GM18907 (cell line): ENCODE measurements at regions not wholly inside any gene's neighbourhood (a gene's known extent, or its start where the extent isn't known, plus 50 kb on each side); places are given as distances from the start of the nearest gene placed in this dataset.

Experiments used
- ATAC-seq: cut with Tn5 transposase; IDR thresholded peaks from one replicate; pipeline ENCODE4 v1.9.1; 2021; ENCODE audit warnings: mild to moderate bottlenecking, moderate library complexity; ENCODE audit not compliant: unreplicated experiment

DNA sequence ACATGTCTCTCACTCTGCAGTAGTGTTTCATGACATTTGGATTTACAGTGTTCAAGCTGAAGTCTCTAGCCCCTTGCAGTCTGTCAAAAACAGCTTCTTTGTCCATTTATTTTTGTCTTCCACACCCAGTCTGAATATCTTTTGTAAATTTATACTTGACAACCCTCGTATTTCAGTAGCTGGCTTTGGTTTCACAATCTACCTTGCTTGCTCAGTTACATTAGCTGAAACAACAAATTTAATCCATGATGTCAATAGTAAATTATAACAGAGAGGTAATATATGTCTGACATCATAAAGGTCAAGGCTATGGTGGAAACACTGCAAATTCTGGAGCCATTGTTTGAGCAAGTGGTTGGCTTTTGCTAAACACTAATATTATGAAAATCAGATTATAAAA, 328.7 kb downstream of the MTX2 start:
- no peak for ATAC-seq

DNA sequence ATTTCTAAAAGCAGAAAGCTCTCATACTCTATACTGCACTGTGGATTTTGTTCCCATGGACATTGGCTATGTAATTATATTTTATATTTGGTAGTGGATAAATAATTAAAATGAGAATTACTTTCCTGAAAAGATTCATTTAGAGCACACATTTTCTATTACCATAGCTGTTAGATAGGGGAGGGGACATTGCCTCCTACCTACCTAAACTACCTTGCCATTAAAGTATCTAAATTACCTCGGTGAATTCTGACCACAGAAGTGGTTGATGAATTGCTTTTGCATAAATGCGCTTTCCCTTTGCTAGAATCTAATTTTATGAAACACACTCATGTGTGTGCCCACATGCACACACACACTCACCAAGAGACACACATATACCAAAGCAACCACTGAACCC, 329.1 kb downstream of the MTX2 start:
- ATAC-seq: no peak

DNA sequence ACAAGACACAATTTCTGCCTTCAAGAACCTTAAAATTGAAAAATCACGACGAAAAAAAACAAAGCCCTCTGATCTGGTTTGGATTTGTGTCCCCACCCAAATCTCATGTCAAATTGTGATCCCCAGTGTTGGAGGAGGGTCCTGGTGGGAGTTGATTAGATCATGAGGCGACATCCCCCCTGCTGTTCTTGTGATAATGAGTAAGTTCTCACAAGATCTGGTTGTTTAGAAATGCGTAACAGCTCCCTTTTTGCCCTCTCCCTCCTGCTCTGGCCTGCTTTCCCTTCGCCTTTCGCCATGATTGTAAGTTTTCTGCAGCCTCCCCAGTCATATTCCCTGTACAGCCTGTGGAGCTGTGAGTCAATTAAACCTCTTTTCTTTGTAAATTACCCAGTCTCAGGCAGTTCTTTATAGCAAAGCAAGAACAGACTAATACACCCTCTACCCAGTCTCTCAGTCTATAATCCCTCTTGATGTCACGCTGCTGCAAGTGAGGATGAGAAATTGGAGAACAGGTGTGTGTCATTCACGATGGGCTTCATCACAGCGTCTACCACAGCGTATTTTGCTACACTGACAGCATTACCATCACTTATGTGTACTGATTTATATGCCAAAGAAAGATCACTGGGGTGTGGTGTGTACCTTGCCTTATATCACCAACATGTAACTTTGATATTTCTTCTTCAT, 330.7 kb downstream of the MTX2 start:
- no peak for ATAC-seq

DNA sequence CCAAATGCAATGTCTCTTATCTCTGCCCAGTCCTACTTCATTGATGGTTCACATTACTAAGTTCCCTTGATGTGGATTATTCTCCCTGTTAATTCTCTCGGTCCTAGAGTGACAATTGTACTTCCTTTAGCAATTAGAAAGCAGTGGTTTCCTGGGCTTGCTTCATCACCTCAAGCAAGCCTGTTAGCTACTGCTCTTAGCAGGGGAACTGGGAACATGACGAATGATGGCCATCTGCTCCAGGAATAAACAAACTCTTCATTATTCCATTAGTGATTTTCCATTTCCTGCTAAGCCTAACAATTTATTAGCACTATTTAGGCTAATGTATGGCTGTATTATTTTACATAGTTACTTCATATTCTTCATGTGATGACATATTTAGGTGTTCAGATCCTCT, 331.8 kb downstream of the MTX2 start:
- no peak for ATAC-seq

DNA sequence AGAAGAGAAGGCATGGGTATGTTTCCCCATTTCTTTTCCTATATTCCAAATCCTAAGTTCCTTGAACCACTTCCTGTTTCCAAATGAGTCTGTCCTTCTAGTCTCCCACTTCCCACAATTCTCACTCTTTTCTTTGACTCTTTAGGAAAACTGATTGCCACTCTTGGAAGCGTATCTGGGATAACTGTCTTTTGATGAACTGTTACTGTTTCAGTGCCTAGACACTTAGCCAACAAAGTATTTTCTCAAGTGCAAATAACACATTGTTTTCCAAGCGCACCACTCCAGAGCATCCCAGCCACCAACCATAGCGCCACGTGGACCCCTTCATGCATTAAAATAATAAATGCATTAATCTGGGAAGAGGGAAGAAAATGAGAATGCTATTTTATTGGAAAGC, 342.8 kb downstream of the MTX2 start:
- no peak for ATAC-seq

DNA sequence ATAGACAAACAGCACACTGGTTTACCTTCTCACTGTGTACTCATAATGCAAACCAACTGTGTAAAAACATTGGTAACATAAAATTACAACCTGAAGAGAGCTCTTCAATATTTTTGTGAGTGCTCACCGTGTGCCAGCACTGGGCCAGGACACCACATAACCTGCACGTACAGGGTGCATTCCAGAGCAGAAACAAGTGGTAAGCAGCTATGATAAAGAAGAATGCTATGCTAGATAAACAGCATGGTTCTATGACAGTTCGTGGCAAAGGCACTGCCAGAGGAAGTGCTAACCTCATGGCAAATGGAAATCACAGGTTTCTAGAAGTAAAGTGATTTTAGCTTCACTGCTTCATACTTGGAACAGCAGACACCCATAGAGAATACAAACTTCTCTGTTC, 343.5 kb downstream of the MTX2 start:
- no peak for ATAC-seq

DNA sequence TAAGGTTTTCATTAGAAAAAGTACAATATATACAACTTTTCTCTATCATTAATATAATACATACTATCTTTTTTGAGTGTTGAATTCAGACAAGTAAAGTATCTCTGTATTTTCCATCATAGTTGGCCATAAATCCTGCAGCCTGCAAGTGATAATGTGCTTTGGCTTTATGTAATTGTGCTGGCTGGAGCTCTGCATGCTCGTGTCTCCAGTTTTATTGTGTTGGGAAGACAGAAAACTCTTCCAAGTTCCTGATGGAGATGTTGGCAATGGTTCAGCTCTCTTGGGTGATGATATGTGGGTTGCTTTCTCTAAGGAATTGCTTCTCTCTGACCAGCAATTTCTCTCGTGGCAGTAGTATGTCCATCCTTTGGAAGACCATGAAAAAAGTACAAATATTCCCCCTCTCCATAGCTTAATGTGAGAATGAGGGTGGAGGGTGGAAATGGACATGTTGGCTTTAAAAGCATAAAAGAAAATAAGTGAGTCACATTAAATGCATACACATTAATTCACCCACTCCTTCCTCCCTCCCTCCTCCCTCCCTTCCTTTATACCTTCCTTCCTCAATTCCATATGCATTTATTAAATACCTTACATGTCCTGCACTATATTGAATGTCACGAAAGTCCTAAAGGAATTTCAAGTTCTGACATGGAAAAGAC, 344.2 kb downstream of the MTX2 start:
- no peak for ATAC-seq

DNA sequence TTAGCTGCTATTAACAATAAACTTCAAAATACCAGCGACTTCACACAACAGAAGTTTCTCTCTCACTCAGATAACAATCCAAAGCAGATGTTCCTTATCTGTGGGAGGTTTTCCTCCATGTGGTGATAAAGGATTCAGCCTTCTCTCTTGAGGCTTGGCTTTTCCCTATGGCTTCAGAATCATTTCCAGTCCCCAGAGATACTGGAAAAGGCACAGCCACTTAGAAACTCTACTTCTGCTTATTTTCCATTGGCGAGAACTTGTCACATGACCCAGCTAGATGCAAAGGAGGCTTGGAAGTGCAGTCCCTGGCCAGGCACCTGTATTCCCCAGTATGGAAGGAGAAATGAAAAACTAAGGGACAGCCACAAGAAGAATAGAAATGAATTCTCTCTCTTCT, 344.8 kb downstream of the MTX2 start:
- no peak for ATAC-seq

DNA sequence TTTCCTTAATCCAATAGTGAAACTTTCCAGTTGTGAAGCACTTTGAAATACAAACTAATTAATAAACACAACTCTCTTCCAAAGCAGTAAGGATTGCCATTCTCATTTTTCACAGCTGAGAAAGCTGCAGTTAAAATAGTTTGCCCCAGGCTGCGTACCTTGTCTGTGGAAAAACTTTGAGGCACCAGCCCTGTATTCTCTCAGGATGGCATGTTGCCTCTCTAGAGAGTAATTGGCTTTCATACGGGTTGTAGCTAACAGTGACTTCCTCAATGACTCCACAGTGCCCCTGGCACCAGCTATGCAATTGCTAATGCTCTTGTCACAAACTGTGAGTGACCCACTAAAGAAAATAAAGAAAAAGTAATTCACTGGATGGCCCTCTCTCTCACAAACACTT, 345.7 kb downstream of the MTX2 start:
- ATAC-seq: no peak

DNA sequence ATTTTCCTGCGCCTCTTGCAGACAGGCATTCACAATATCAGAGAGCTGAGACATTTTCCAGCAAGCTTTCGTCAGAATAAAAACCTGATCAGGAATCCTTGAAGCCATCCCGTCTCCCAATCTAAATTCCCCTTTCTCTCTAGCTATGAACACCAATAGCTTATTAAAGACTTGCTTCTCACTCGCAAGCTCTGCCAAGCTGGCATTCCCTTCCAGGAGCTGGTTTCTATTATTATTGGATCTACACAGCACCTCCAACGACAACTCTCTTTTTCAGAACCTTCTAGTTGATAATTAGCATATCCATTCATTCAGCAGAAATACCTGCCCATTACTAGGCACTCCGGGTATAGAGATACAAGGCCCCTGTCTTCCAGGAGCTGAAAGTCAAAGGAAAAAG, 350.3 kb downstream of the MTX2 start:
- ATAC-seq: no peak

DNA sequence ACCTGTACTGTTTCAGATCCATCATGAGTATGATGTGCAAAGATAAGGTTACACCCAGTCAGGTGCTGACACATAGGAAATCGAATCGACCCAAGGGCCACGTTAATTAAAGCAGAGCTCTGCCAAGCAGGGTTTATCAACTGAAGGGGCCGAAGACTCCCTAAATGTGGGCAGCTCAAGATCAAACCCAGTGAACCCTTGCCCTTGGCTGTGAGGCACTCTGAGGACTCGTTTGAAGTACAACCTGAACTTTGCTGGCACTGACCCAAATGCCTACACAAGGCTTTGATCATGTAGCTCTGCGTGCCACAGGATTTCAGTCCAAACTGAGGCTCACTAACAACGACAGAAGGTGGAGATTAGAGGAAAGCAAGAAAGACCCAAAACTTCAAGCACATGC, 352.1 kb downstream of the MTX2 start:
- no peak for ATAC-seq

DNA sequence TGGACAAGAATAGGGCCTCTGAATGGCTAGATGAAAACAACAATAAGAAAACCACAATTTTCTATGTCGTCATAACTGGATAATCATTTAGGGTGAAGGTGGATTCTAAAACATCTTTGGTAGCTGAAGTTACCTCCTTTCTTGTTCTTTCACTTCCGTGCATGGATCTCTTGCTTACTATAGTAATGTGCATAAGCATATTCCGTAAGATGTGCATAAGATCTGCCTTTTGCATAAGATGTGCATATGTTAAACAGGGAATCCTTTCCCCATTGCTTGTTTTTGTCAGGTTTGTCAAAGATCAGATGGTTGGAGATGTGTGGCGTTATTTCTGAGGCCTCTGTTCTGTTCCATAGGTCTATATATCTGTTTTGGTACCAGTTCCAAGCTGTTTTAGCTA, 353.6 kb downstream of the MTX2 start:
- ATAC-seq: no peak

DNA sequence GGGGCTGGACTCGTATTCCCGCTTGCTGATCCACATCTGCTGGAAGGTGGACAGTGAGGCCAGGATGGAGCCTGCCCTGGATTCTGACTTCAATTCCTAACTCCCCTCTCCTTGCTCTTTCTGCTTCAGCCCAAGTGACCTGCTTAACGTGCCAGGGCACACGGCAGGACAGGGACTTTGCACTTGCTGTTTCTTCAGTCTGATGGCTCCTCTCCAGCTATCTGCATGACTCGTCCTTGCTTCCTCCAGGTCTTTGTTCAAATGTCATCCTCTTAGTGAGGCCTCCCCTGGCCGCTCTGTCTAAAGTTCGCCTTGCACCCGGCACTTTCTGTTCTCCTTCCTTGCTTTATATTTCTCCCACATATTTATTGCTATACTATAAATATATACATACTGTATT, 357.6 kb downstream of the MTX2 start:
- no peak for ATAC-seq

DNA sequence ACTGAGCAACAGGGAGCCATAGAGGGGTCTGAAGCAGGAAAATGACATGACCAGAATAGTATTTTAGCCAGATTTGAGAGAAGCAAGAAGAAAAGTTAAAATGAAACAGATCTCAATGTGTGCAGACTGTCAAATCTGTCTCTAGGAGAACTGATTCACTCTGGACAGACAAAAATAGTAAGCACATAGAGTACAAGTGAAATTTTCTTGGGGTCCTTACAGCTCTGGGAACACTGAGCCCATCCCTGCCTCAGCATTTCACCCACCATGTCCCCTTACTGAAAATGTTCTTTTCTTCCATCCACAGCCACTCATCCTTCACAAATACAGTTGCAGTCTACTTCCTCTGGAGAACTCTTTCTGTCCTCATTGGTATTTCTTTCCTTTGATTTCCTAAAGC, 359.2 kb downstream of the MTX2 start:
- ATAC-seq: no peak

DNA sequence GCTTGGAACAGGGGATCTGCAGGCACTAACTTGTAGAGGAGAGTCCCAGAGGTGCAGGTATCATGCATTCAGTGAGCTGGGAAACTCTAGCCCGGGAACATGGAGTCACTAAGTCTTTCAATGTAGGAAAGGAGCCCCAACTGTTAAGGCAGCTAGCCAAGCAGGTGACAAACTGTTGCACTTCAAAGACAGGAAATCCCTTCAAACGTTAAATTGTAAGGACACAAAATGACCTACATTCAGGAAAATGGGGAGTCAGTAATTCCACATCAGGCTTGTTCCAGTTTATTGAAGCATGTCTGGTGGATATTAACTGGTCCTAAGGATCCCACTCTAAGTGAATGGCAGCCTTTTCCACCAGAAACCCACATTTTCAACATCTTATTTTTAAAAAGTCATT, 364.5 kb downstream of the MTX2 start:
- ATAC-seq: no peak

DNA sequence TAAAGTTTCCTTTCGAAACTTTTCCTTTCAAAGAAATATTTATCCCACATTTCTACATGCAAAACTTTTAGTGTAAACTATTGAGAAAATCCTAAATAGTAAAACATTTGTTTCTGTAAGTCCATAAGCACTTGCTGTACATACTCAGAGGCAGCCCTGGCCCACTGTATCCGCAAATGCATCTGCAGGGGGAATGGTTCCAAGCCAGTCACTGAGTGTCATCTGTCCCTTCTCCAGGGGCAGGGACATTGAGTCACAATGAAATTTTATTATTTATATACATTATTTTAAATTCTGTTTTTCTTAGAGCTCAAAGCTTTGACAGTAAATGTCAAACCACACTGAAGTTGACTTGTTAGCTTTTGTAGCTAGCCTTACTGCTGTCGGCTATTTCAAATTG, 367.2 kb downstream of the MTX2 start:
- ATAC-seq: no peak

DNA sequence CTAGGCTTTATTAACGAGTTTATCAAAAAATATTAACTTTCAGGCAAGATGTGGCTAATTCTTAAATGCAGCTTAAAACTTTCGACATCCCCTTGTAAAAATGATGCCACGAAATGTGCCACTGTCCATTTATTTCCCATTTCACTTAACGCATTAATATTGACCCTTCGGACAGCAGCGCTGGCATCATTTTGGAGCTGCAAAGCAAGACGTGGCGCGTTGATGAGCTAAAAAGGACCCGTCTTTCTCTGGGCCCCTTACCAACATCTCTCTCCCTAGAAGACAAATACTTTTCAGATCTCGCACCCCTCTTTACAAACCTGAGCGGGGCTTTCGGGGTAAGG, 367.9 kb downstream of the MTX2 start:
- no peak for ATAC-seq

DNA sequence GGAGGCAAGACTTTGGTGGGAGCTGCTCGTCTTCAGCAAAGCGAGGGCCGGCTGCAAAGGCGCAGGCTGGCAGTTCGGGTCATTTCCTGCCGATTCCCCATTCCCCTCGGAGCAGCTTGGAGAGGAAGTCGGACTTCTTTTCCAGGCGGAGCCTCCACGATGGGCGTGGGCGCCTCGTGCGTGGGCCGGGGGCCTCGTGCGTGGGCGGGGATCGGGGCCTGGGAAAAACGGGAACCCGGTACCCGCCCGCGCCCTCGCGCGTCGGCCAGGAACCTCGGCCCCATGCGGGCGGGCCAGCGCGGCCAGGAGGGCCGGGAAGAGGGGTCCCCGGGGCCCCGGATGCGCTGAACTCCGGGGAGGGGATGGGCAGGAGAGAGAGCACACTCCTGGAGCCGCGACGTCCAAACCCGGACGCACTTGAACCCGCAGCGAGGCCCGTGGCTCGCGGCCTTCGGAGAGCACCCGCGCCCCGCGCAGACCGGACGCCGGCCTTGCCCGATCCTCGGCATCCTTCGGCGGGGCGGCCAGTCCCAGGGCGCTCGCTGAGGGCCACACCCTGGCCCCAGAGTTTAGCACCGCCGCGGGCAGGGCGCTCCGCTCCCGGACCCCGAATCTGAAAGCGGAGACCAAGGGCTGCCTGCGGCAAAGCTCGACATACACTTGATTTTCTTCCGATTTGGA, 368.4 kb downstream of the MTX2 start:
- ATAC-seq: peak; percentile 47

DNA sequence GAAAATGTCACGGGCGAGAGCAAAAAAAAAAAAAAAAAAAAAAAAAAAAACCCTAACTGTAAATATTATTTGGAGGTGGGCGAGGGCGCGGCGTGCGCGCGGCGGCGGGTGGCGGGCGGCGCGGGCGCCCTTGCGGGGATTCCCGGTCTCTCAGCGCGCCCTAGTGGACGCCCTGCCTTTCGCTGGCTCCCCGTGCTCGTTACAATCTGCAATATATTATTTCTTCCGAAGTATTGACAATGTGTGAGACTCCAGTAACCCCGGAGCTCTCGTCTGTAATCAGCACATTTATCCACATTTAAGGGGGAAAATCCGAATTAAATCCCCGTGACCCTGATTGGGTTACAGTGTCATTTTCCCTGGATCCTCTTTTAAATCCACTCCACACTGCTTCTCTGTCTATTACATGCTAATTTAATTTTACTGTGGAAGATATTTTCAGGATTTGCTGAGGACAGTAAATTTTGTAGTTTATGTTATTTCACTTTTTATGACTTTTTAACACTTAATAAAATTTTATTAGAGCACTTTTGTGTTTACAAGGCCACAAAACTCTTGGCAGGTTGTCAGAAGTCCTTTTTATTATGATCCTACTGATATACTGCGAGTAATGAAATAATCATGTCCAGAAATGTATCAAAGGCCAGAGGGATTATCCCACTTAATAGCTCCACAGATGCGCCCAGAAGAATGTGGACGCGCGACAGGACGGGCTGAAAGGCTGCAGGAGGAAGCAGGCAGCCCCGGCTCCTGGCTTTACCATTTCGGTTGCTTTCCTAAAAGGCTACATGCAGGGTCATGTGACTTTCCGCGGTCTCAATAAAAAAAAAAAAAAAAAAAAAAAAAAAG, 369.1 kb downstream of the MTX2 start:
- ATAC-seq: peak; percentile 88

DNA sequence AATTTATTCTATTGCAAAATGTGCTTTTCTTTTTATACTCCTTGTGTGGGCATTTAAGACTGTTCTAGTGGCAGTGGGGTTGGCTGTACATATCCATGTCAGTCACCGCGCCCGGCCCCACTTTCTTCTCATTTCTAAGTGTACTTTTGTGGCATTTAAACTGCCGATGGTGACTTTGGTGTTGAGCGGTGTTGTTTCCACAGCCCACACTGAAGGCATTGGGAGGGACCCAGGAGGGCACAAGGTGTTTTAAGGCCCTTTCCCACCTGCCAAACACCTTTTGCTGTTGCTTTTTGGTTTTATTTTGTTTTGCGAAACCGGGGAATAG, 369.7 kb downstream of the MTX2 start:
- ATAC-seq: no peak

DNA sequence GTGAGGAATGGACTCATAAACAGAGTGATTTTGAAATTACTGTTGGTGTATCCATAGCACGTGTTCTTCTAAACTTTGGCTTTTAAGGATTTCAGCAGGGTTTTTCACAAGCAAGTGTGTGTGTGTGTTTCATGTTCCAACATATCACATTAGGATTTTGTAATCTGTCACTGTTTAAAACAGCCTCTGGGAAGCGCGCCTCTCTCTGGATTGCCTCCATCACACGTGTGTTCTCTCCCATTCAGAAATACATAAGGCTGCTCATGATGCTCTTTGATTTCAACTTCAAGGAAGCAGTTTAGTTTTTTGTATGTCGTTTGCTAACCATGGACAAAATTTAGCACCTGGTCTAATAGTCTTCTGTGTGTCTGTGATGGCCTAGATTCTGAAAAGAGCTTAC, 370.4 kb downstream of the MTX2 start:
- ATAC-seq: no peak

DNA sequence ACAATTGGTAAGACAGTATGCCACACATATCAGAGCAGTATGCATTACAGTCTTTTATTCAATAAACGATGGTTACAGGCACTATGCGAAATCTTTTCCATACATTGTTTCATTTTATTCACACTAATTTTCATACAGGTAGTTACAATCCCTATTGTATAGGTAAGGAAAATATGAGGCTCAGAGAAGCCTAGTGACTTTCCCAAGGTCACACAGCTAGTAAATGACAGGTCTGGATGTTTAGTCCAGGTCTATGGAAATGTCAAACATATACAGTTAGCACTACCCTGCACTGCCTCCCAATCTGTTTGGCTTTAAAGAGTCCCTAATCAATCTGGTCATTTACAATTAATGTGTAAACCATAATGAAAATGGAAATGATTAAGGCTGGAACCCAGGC, 372.2 kb downstream of the MTX2 start:
- no peak for ATAC-seq
